Endodermal cell (in vitro differentiated cells): ENCODE measurements at regions not wholly inside any gene's neighbourhood (a gene's known extent, or its start where the extent isn't known, plus 50 kb on each side); places are given as distances from the start of the nearest gene placed in this dataset.

Experiments
- DNase-seq: peaks from one replicate; pipeline ENCODE4 v3.0.0-alpha.2; 2017
- H3K27ac ChIP-seq: 2 replicates; pipeline ENCODE4 v1.5.1; 2013; ENCODE audit warnings: mild to moderate bottlenecking, low read depth, low read length, moderate library complexity
- H3K27me3 ChIP-seq: 2 replicates; pipeline ENCODE4 v1.6.1; 2013; ENCODE audit warnings: mild to moderate bottlenecking, low read length, moderate library complexity; ENCODE audit not compliant: insufficient read depth, control insufficient read depth, poor library complexity, severe bottlenecking
- H3K36me3 ChIP-seq: 2 replicates; pipeline ENCODE4 v1.7.0; 2013; ENCODE audit warnings: mild to moderate bottlenecking, low read length, moderate library complexity; ENCODE audit not compliant: control insufficient read depth, insufficient read depth
- H3K4me1 ChIP-seq: one replicate; pipeline ENCODE4 v1.7.0; 2013; ENCODE audit warnings: low read length; ENCODE audit not compliant: control insufficient read depth, insufficient read depth
- H3K4me3 ChIP-seq: 2 replicates; pipeline ENCODE4 v1.5.1; 2013; ENCODE audit warnings: mild to moderate bottlenecking, low read length, moderate library complexity
- H3K9ac ChIP-seq: 2 replicates; pipeline ENCODE4 v1.6.1; 2013; ENCODE audit warnings: mild to moderate bottlenecking, low read length, moderate library complexity; ENCODE audit not compliant: poor library complexity, severe bottlenecking; ENCODE audit errors: extremely low read depth
- H3K9me3 ChIP-seq: 2 replicates; pipeline ENCODE4 v1.6.1; 2013; ENCODE audit warnings: mild to moderate bottlenecking, low read length, moderate library complexity; ENCODE audit not compliant: control insufficient read depth
- H3K27ac Mint-ChIP-seq: 2 replicates; pipeline ENCODE4 v1.8.0; 2020; ENCODE audit warnings: mixed read lengths
- H3K27me3 Mint-ChIP-seq: 2 replicates; pipeline ENCODE4 v1.8.0; 2021; ENCODE audit warnings: mild to moderate bottlenecking, mixed read lengths; ENCODE audit not compliant: insufficient read depth
- H3K36me3 Mint-ChIP-seq: 2 replicates; pipeline ENCODE4 v1.8.0; 2020; ENCODE audit warnings: low read depth, mixed read lengths
- H3K4me1 Mint-ChIP-seq: 2 replicates; pipeline ENCODE4 v1.8.0; 2020; ENCODE audit warnings: mixed read lengths
- H3K4me3 Mint-ChIP-seq: 2 replicates; pipeline ENCODE4 v1.8.0; 2020; ENCODE audit warnings: mild to moderate bottlenecking, moderate library complexity, mixed read lengths
- H3K9me3 Mint-ChIP-seq: 2 replicates; pipeline ENCODE4 v1.8.0; 2020; ENCODE audit warnings: mild to moderate bottlenecking, mixed read lengths
- WGBS, 2 experiments: methylation state at CpG; one replicate each; pipeline versions ENCODE4 v1.1.5 to v1.1.7; 2013; ENCODE audit warnings: missing lambda C conversion rate in 2 of 2, mixed read lengths in 1 of 2; ENCODE audit not compliant: insufficient coverage in 1 of 2, insufficient read length in 1 of 2; 5-methylcytosine and 5-hydroxymethylcytosine counted together
- TF ChIP-seq, protein P1 (sequence below): fragments of 200-600 bp; sonication (generic); conservative IDR thresholded peaks from 2 replicates; pipeline ENCODE4 v1.5.0; 2021; ENCODE audit warnings: antibody characterized with exemption, mild to moderate bottlenecking

DNA sequence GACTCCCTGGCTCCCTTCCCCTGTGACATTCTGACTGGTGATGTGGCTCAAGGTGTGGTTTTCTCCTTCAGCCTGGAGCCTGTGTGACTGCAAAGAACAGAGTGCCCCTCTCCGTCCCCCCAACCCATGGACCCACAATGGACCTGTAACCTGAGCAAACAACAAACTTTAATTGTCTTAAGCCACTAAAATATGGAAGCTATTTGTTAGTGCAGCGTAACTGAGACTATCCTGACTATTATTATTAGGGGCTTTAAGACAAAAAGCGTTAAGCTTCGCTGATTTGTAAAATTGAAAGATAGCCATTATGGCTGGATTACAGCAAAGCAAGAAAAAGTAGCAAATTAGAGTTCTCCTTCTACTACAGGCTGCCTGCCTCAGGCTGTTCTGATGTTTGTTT lies 426.9 kb downstream of the STK39 start:
- no peak for DNase-seq
- TF ChIP-seq, protein P1, sequence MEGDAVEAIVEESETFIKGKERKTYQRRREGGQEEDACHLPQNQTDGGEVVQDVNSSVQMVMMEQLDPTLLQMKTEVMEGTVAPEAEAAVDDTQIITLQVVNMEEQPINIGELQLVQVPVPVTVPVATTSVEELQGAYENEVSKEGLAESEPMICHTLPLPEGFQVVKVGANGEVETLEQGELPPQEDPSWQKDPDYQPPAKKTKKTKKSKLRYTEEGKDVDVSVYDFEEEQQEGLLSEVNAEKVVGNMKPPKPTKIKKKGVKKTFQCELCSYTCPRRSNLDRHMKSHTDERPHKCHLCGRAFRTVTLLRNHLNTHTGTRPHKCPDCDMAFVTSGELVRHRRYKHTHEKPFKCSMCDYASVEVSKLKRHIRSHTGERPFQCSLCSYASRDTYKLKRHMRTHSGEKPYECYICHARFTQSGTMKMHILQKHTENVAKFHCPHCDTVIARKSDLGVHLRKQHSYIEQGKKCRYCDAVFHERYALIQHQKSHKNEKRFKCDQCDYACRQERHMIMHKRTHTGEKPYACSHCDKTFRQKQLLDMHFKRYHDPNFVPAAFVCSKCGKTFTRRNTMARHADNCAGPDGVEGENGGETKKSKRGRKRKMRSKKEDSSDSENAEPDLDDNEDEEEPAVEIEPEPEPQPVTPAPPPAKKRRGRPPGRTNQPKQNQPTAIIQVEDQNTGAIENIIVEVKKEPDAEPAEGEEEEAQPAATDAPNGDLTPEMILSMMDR = no peak
- peaks cover 2% of the 10 kb centered on the region for H3K9me3 Mint-ChIP-seq
- H3K4me3 ChIP-seq = no peak overlapping the region
- H3K9me3 ChIP-seq = peaks cover 3% of the 10 kb centered on the region
- H3K27ac Mint-ChIP-seq = no peak overlapping the region
- no peaks in the 10 kb centered on the region for H3K36me3 ChIP-seq
- H3K27me3 ChIP-seq = peaks cover 20% of the 10 kb centered on the region
- no peak overlapping the region for H3K9ac ChIP-seq
- WGBS, 2 experiments = 95 to 96% methylated on average over 3 to 4 of the region's 4 CpGs
- no peaks in the 10 kb centered on the region for H3K4me1 ChIP-seq
- H3K4me3 Mint-ChIP-seq = no peak overlapping the region
- no peaks in the 10 kb centered on the region for H3K27me3 Mint-ChIP-seq
- peaks cover 11% of the 10 kb centered on the region for H3K4me1 Mint-ChIP-seq
- no peak overlapping the region for H3K27ac ChIP-seq
- no peaks in the 10 kb centered on the region for H3K36me3 Mint-ChIP-seq

DNA sequence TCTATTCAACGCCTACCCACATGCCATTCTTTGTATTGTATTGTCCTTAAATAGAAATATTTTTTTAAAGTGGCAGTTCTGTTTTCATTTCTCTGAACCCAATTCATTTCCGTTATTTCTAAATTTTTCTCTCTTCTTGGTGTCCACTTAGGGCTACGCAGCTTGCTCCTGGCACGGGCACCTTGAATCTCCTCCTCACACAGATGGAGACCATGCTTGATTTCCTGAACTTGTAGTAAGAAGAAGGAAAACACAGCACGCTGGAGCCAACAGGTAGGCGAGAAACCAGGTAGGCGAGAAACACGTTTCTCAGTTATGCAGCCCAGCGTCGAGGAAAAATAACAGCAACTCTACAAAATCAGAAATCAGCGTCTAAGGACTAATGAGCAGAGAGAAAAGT lies 428.9 kb downstream of the STK39 start:
- H3K4me1 Mint-ChIP-seq = peaks cover 26% of the 10 kb centered on the region
- DNase-seq = no peak
- 93 to 100% methylated on average over 5 to 10 of the region's 11 CpGs for WGBS, 2 experiments
- H3K36me3 ChIP-seq = no peaks in the 10 kb centered on the region
- TF ChIP-seq, protein P1 = no peak
- peaks cover 15% of the 10 kb centered on the region for H3K27me3 ChIP-seq
- H3K27ac Mint-ChIP-seq = no peak overlapping the region
- no peak overlapping the region for H3K27ac ChIP-seq
- H3K9ac ChIP-seq = no peak overlapping the region
- H3K4me3 ChIP-seq = no peak overlapping the region
- no peaks in the 10 kb centered on the region for H3K36me3 Mint-ChIP-seq
- H3K4me1 ChIP-seq = peaks cover 4% of the 10 kb centered on the region
- H3K27me3 Mint-ChIP-seq = no peaks in the 10 kb centered on the region
- peaks cover 3% of the 10 kb centered on the region for H3K9me3 ChIP-seq
- H3K9me3 Mint-ChIP-seq = peaks cover 2% of the 10 kb centered on the region
- no peak overlapping the region for H3K4me3 Mint-ChIP-seq

DNA sequence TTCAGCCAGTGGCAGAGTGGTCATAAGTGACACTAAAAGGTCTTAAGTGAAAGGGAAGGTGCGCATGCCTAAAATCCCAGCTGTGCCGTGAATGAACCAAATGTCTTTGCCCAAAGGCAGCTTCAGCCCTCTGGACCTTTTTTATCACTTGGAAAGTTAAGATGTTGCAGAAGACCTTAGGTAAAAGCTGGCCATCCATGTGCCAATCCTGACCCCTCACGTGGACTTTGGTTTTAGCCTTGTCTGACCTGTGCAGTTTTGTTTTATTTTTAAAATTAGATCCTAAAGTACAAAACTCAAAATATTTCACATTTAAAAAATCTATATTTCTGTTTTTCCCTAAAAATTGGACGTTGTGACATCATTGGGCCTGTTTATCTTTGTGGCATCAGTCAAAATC lies 429.5 kb downstream of the STK39 start:
- Histone ChIP-seq H3K36me3 (no peaks in the 10 kb centered on the region), H3K4me1 (peaks cover 4% of the 10 kb centered on the region), H3K9me3 (peaks cover 3% of the 10 kb centered on the region), H3K9ac (no peak overlapping the region), H3K27ac (no peak overlapping the region), H3K27me3 (peaks cover 12% of the 10 kb centered on the region), H3K4me3 (no peak overlapping the region)
- 95 to 100% methylated on average over 1 to 4 of the region's 4 CpGs for WGBS, 2 experiments
- Mint-ChIP-seq H3K27me3 (no peaks in the 10 kb centered on the region), H3K4me1 (peaks cover 26% of the 10 kb centered on the region), H3K36me3 (no peaks in the 10 kb centered on the region), H3K4me3 (no peak overlapping the region), H3K9me3 (peaks cover 2% of the 10 kb centered on the region), H3K27ac (no peak overlapping the region)
- DNase-seq = no peak
- TF ChIP-seq, protein P1 = no peak
